T-helper 17 cell (primary cell): ENCODE measurements at regions not wholly inside any gene's neighbourhood (a gene's known extent, or its start where the extent isn't known, plus 50 kb on each side); places are given as distances from the start of the nearest gene placed in this dataset.

Experiments
- ATAC-seq: fragments of 150-1000 bp; cut with Tn5 transposase; 2 replicates; pipeline ENCODE4 v1.10.0; 2021; ENCODE audit warnings: mild to moderate bottlenecking, moderate library complexity
- DNase-seq, 3 donors: peaks; one replicate each; pipeline versions ENCODE4 v3.0.0 to v3.0.0-alpha.2; 2020 to 2021
- H3K9me3 ChIP-seq: one replicate; pipeline ENCODE4 v1.7.0; 2013; ENCODE audit warnings: low read length, mild to moderate bottlenecking; ENCODE audit not compliant: control insufficient read depth, poor library complexity, severe bottlenecking
- H3K27ac Mint-ChIP-seq: one replicate; pipeline ENCODE4 v1.8.0; 2022; ENCODE audit warnings: mild to moderate bottlenecking, moderate library complexity, mixed read lengths
- H3K27me3 Mint-ChIP-seq: one replicate; pipeline ENCODE4 v1.8.0; 2022; ENCODE audit warnings: mixed read lengths
- H3K36me3 Mint-ChIP-seq: one replicate; pipeline ENCODE4 v1.8.0; 2022; ENCODE audit warnings: low read depth, mixed read lengths
- H3K4me1 Mint-ChIP-seq: one replicate; pipeline ENCODE4 v1.8.0; 2022; ENCODE audit warnings: mild to moderate bottlenecking, mixed read lengths
- H3K4me3 Mint-ChIP-seq: one replicate; pipeline ENCODE4 v1.8.0; 2022; ENCODE audit warnings: mild to moderate bottlenecking, moderate library complexity, mixed read lengths

DNA sequence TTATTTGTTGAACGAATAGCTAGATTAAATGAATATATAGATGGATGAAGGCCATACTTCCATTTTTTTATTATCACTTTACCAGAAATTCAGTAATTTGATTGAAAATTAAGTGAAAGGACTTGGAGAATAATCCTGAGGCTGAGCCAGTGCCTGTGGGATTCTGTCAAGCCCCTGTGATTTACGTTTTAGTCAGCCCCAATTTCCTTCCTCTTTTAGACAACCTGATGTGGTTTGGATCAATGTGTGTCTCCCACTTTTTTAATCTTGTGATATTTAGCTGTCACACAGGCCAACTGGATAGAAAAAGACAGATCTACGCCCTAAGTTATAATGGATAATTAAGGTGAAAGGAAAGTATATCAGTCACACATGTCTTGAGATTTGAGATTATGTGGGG, 188.8 kb downstream of the EDN1 start:
- ATAC-seq (no peak), DNase-seq (no peak)
- Mint-ChIP-seq H3K27ac (no peak overlapping the region), H3K4me3 (no peak overlapping the region), H3K36me3 (peaks cover 2% of the 10 kb centered on the region), H3K4me1 (peaks cover 3% of the 10 kb centered on the region), H3K27me3 (peaks cover 15% of the 10 kb centered on the region)
- no peaks in the 10 kb centered on the region for H3K9me3 ChIP-seq

DNA sequence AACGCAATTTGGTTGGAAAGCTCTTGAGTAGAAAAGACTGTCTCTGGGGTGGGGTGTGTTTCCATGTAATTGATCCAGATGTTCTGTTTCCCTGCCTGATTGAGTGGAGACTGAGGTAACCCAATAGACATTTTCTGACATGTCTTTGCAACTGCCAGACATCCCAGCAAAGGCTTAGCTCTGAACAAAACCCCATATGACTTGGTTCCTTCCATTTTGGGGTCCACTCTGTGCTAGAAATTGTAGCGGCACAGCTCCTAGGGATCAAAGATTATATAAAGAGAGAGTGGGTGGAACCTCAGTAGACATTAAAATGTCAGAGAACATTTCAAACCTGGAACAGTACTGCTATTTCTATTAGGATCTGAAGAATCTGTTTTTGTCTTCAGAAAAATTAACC, 189.3 kb downstream of the EDN1 start:
- peaks cover 2% of the 10 kb centered on the region for H3K36me3 Mint-ChIP-seq
- ATAC-seq (no peak), DNase-seq (no peak)
- H3K27ac Mint-ChIP-seq = no peak overlapping the region
- peaks cover 3% of the 10 kb centered on the region for H3K4me1 Mint-ChIP-seq
- no peaks in the 10 kb centered on the region for H3K9me3 ChIP-seq
- H3K27me3 Mint-ChIP-seq = peaks cover 11% of the 10 kb centered on the region
- H3K4me3 Mint-ChIP-seq = no peak overlapping the region

DNA sequence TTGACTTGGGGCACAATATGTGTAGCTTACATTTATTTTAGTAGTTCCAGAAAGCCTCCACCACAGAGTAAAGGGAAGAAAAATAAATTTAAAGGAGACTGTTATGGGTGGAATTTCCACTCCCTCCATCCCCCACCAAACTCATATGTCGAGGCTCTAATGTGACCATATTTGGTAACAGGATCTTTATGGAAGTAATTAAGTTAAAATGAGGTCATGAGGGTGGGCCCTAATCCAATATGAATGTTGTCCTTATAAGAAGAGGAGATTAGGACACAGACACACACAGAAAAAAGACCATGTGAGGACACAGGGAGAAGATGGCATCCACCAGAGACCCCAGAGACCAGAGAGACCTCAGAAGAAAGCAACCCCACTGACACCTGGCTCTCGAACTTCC, 189.7 kb downstream of the EDN1 start:
- Mint-ChIP-seq H3K36me3 (peaks cover 2% of the 10 kb centered on the region), H3K4me1 (peaks cover 3% of the 10 kb centered on the region), H3K27me3 (peaks cover 13% of the 10 kb centered on the region), H3K4me3 (no peak overlapping the region), H3K27ac (no peak overlapping the region)
- DNase-seq = no peak
- no peak for ATAC-seq
- no peaks in the 10 kb centered on the region for H3K9me3 ChIP-seq

DNA sequence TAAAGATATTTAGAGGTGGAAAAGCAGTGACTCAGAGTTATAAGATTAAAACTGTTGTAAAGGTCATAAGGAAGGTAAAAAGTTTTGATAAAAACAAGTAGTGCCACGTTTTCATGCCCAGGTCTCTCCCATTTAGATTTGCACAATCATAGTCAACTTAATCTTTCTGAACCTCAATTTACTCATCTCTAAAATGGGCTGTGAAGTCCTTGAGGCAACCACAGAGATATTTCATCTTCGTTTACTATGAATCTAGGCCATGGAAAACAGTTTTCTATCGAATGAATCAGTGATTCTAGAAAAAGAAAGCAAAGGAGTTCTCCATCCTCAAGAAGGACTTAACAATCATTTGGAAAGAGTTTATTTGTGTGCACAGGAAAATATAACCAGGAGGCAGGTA, 190.2 kb downstream of the EDN1 start:
- H3K4me3 Mint-ChIP-seq = no peak overlapping the region
- DNase-seq = no peak
- ATAC-seq = no peak
- H3K9me3 ChIP-seq = no peaks in the 10 kb centered on the region
- H3K27me3 Mint-ChIP-seq = peaks cover 14% of the 10 kb centered on the region
- peaks cover 2% of the 10 kb centered on the region for H3K36me3 Mint-ChIP-seq
- no peak overlapping the region for H3K27ac Mint-ChIP-seq
- H3K4me1 Mint-ChIP-seq = peaks cover 3% of the 10 kb centered on the region

DNA sequence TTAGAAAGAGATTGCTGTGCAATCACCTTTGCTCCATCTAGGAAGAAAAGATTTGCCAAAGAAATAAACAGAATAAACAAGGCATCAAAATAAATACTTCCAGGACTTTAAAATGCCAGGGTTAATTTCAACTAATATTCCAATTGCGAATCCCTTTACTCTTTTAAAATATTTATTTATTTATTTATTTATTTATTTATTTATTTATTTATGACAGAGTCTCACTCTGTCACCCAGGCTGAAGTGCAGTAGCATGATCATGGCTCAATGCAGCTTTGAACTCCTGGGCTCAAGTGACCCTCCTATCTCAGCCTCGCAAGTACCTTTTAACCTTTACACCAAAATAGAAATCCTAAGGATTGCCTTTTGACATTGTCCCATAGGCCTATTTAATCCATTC, 191.1 kb downstream of the EDN1 start:
- Mint-ChIP-seq H3K27me3 (peaks cover 14% of the 10 kb centered on the region), H3K27ac (no peak overlapping the region), H3K4me3 (no peak overlapping the region), H3K4me1 (peaks cover 3% of the 10 kb centered on the region), H3K36me3 (peaks cover 2% of the 10 kb centered on the region)
- ATAC-seq (no peak), DNase-seq (no peak)
- H3K9me3 ChIP-seq = no peaks in the 10 kb centered on the region

DNA sequence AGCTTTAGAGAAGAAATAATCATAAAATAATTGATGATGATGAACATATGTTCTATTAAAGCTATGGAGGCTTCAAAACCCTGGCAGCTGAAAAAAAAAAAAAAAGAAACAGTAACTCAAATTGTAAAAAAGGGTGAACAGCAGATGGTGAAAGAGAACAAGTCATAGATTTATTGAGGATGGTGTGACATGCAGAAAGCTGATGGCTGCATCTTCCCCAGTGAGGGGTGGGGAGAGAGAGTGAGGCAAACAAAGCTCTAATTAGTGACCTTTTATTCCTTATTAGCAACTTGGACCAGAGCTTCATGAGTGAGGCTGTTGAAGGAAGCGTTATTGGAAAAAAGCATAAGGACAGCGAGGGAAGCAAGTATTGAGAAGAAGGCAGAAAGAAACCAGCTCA, 191.7 kb downstream of the EDN1 start:
- DNase-seq (no peak), ATAC-seq (no peak)
- Mint-ChIP-seq H3K27me3 (peaks cover 17% of the 10 kb centered on the region), H3K27ac (no peak overlapping the region), H3K36me3 (peaks cover 2% of the 10 kb centered on the region), H3K4me1 (peaks cover 3% of the 10 kb centered on the region), H3K4me3 (no peak overlapping the region)
- no peaks in the 10 kb centered on the region for H3K9me3 ChIP-seq

DNA sequence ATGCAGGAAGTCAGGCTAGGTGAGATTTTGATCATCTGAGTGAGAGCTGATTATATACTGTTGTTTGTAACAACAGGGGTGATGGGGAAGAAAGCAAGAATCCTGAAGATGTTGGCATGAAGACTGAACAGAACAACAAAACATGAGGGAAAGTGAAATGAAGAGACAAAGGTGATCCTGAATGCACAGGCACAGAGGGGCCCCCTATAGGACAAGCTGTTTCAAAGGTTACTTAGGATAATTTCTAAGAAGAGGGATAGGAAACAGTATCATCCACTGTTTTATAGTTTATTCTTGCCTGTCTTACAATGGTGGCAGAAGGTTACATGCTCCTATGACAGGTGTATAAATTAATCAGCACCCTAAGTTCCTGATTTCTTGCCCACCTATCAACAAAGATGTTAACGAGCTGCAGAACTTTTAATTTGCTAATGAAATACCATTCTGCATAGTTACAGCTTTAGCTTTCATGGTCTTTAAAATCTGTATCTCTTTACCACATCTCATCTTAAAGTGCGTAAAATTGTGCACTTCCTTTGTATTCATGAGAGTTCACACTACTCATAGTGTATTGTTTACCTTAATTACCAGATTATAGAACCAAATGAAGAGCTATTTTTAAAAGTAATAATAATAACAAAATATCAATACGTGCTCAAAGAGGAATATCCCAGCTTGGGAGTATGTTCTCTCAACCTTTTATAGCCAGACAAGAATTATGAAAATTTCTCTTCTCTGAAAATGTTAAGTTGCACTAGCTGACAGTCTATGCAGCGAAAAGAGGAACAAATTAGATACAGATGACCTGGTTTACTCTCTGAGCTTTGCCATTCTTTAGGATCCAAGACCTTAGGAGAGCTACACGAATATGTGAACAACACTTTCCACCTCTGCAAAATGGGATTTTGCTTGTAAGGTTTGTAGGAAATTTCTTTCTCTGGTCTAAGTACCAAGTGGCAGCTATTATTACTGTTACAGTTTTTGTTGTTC, 192.5 kb downstream of the EDN1 start:
- H3K9me3 ChIP-seq = no peaks in the 10 kb centered on the region
- Mint-ChIP-seq H3K4me3 (no peak overlapping the region), H3K4me1 (peaks cover 3% of the 10 kb centered on the region), H3K27ac (no peak overlapping the region), H3K27me3 (peaks cover 21% of the 10 kb centered on the region), H3K36me3 (peaks cover 2% of the 10 kb centered on the region)
- DNase-seq (no peak), ATAC-seq (no peak)

DNA sequence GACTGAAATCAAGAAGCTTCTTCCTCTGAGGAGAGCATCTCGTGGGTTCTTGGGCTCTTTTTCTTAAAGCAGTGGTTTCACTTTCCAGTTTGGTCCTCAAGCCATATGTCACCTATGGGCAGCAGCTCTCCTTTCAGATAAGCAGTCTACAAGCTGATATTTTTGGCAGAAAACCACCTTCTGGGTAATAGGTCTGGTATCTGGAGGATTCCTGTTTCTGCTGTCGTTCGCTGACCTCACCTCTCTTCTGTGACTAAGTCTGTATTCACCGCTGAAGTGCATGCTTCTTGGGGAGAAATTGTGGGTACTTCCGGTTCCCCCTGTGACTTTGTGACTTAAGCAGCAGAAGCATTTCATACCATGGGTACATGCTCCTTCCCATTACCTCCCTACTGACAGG, 193.6 kb downstream of the EDN1 start:
- DNase-seq (no peak), ATAC-seq (no peak)
- no peak overlapping the region for H3K4me3 Mint-ChIP-seq
- peaks cover 2% of the 10 kb centered on the region for H3K36me3 Mint-ChIP-seq
- no peak overlapping the region for H3K27ac Mint-ChIP-seq
- peaks cover 3% of the 10 kb centered on the region for H3K4me1 Mint-ChIP-seq
- peaks cover 21% of the 10 kb centered on the region for H3K27me3 Mint-ChIP-seq
- no peaks in the 10 kb centered on the region for H3K9me3 ChIP-seq

DNA sequence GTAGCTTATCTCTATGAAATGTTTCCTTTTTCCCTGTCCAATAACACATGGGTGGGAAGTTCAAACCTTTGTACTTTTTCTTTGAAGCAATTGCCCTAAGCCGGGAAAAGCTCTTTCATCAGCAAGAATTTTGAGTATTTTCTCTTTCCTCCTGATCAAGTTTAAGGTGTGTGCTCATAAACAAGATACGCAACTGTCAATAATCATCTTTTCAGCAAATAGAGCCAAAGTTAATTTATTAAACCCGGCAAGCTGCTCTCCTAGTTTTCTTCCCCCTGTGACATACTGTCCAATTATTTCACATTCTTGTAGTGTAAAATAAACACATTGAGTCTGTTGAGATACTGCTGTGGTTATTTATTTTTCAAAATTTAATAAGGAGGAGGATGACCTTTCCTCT, 194.4 kb downstream of the EDN1 start:
- Mint-ChIP-seq H3K36me3 (peaks cover 2% of the 10 kb centered on the region), H3K4me1 (peaks cover 4% of the 10 kb centered on the region), H3K4me3 (no peak overlapping the region), H3K27me3 (peaks cover 25% of the 10 kb centered on the region), H3K27ac (no peak overlapping the region)
- DNase-seq (no peak), ATAC-seq (no peak)
- no peaks in the 10 kb centered on the region for H3K9me3 ChIP-seq

DNA sequence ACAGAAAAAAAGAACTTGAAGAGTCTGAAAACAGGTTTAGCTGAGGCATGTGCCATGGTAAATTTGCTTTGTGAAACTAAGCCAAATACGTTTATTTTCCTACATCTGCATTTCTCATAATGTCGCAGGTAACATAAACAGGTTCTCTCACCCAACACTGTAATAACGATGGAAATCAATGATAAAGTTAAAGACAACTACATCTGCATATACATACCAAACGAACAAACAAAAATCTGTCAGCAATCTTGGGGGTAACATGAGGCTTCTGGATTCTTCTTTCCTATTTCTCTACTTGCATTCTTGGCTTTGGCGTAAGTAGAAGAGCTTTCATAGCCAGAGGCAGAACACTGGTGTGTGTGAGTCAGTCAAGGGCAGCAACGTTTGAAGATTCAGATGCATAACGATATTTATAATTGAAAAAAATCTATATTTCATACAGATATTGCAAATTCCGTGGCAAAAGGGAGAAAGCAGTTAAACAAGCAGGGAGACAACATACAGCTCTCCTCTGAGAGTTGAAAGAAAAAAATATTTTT, 195.1 kb downstream of the EDN1 start:
- H3K4me3 Mint-ChIP-seq = no peak overlapping the region
- DNase-seq (no peak), ATAC-seq (no peak)
- peaks cover 4% of the 10 kb centered on the region for H3K4me1 Mint-ChIP-seq
- no peaks in the 10 kb centered on the region for H3K9me3 ChIP-seq
- peaks cover 2% of the 10 kb centered on the region for H3K36me3 Mint-ChIP-seq
- H3K27ac Mint-ChIP-seq = no peak overlapping the region
- peaks cover 27% of the 10 kb centered on the region for H3K27me3 Mint-ChIP-seq

DNA sequence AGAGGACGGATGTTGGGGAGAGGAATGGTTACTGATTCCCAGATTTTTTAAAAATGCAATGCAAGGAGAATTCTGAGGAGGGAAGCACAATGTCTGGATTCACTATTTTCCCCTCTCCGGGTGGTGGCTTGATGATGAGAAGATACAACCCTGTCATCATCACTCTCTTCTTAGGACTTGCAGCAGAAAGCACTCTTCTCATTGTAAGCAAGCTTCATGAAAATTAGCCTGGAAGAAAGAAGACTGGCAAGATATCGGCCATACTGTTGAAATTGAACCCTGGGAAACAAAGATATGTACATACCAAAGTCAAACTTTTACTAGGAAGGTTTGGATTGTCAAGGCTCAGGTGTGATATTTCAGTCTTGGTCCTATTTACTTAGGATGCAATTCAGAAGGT, 195.7 kb downstream of the EDN1 start:
- Mint-ChIP-seq H3K4me1 (peaks cover 4% of the 10 kb centered on the region), H3K36me3 (peaks cover 2% of the 10 kb centered on the region), H3K27ac (no peak overlapping the region), H3K4me3 (no peak overlapping the region), H3K27me3 (peaks cover 27% of the 10 kb centered on the region)
- H3K9me3 ChIP-seq = no peaks in the 10 kb centered on the region
- no peak for DNase-seq
- ATAC-seq = no peak

DNA sequence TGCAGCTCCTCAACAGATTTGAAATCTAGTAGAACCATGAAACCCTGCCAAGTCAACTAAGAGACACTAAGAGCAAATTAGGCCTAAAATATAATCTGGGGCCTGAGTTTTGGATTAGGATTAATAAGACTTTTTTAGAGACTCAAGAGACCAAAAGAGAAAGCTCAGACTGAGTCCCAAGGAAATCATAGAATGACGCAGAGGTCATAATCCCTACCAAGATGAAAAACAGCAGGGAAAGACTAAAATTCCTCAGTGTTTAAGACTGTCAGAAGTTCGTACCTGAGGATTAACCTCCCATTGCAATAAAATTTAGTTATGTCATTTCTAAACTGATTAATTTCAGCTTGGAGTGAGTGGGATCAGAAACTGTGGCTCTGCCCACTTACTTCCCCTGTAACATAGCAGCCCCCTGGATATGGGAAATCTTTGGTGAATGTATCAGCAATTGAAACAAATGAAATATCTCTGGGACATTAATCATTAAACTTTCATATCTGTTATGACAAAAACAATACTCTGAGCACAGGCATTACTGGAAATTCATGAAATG, 200.3 kb downstream of the EDN1 start:
- Mint-ChIP-seq H3K27me3 (peaks cover 26% of the 10 kb centered on the region), H3K4me3 (no peak overlapping the region), H3K36me3 (no peaks in the 10 kb centered on the region), H3K27ac (no peak overlapping the region), H3K4me1 (peaks cover 2% of the 10 kb centered on the region)
- ATAC-seq = no peak
- no peaks in the 10 kb centered on the region for H3K9me3 ChIP-seq
- no peak for DNase-seq

DNA sequence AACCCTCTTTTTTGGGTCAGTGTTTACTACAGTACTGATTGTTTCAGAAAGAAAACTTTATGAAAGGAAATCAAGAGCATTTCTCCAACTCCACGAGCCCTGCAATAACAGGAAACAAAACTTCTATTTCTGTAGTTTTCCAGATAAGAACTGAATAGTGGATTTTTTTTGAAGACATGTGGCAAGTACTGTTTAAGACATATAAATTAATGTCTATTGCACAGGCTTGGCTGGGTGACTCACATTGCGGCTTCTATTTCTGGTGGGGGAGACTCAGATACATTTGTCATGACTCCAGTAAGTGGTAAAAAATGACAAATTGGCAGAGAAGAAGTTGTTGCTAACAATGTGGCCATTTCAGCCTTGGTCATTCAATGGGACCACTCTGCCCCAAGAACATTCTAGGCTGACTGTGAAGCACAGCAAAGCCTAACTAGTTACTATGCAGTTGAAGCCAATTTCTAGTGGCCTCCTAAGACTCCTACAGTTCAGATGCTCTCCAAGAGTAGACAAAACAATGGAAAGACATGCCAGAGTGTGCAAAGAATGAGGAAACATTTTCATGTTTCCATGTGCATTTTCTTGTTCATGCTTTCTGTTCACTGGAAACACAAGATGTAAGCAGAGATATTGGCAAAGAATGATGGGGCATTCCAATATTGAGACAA, 200.9 kb downstream of the EDN1 start:
- ATAC-seq = no peak
- no peak for DNase-seq
- no peak overlapping the region for H3K4me3 Mint-ChIP-seq
- peaks cover 2% of the 10 kb centered on the region for H3K4me1 Mint-ChIP-seq
- no peaks in the 10 kb centered on the region for H3K36me3 Mint-ChIP-seq
- H3K27me3 Mint-ChIP-seq = peaks cover 32% of the 10 kb centered on the region
- H3K27ac Mint-ChIP-seq = no peak overlapping the region
- no peaks in the 10 kb centered on the region for H3K9me3 ChIP-seq
